Spleen (tissue), 11 donors: ENCODE measurements at regions not wholly inside any gene's neighbourhood (a gene's known extent, or its start where the extent isn't known, plus 50 kb on each side); places are given as distances from the start of the nearest gene placed in this dataset.

ENCODE experiments used
- DNase-seq: peaks from one replicate; pipeline ENCODE4 v3.0.0-alpha.2; 2020
- H3K27ac ChIP-seq, 8 donors: fragments of 200-600 bp; sonication (generic) in 7 of 8; 1 replicate in 4 of 8; 2 replicates in 4 of 8; pipeline versions ENCODE4 v1.5.0 to v1.8.0; 2016 to 2021; ENCODE audit warnings: inconsistent platforms in 4 of 8, mild to moderate bottlenecking in 4 of 8, moderate library complexity in 1 of 8
- H3K27me3 ChIP-seq, 7 donors: fragments of 200-600 bp; sonication (generic) in 6 of 7; replicated peaks in 1 of 7; 1 replicate in 4 of 7; 2 replicates in 3 of 7; pipeline versions ENCODE4 v1.5.0 to v1.8.0; 2016 to 2021; ENCODE audit warnings: inconsistent platforms in 3 of 7, mild to moderate bottlenecking in 1 of 7
- H3K36me3 ChIP-seq, 6 donors: fragments of 200-600 bp; sonication (generic) in 5 of 6; 1 replicate in 4 of 6; 2 replicates in 2 of 6; pipeline versions ENCODE4 v1.5.0 to v1.8.0; 2016 to 2021; ENCODE audit warnings: inconsistent platforms in 2 of 6
- H3K4me1 ChIP-seq, 6 donors: fragments of 200-600 bp; sonication (generic) in 5 of 6; 1 replicate in 3 of 6; 2 replicates in 3 of 6; pipeline versions ENCODE4 v1.5.0 to v1.8.0; 2016 to 2021; ENCODE audit warnings: inconsistent platforms in 3 of 6
- H3K4me3 ChIP-seq, 8 donors: fragments of 200-600 bp; sonication (generic) in 7 of 8; 1 replicate in 4 of 8; 2 replicates in 4 of 8; pipeline versions ENCODE4 v1.5.0 to v1.8.0; 2016 to 2021; ENCODE audit warnings: inconsistent platforms in 4 of 8, mild to moderate bottlenecking in 4 of 8, moderate library complexity in 2 of 8
- H3K9me3 ChIP-seq, 8 donors: fragments of 200-600 bp; sonication (generic) in 7 of 8; 1 replicate in 4 of 8; 2 replicates in 4 of 8; pipeline versions ENCODE4 v1.5.0 to v1.8.0; 2016 to 2021; ENCODE audit warnings: inconsistent platforms in 4 of 8
- POLR2A ChIP-seq, 3 donors: fragments of 450-650 bp; IDR thresholded peaks; one replicate each; pipeline ENCODE4 v1.5.1; 2017; ENCODE audit warnings: antibody characterized with exemption in 3 of 3, mild to moderate bottlenecking in 1 of 3
- POLR2AphosphoS5 ChIP-seq, 3 donors: sonication (generic); formaldehyde crosslinking; IDR thresholded peaks; one replicate each; pipeline ENCODE4 v1.5.1; 2017; ENCODE audit warnings: antibody characterized with exemption in 3 of 3
- WGBS, 5 donors: extraction: QIAGEN DNeasy Blood & Tissue Kit in 3 of 5; methylation state at CpG; one replicate each; pipeline versions ENCODE4 v1.1.5 to v1.1.7; 2013 to 2018; 5-methylcytosine and 5-hydroxymethylcytosine counted together
- intact Hi-C: fragments of 100-400 bp; cut with DNase I; formaldehyde crosslinking; loops from one replicate; pipeline ENCODE4 v1.15.0; 2023; ENCODE audit warnings: low total_unique reads
- TF ChIP-seq, protein P1 (sequence below), 11 experiments: fragments of 200-600 bp in 7 of 11; fragments of 450-650 bp in 4 of 11; sonication (generic) in 4 of 11; IDR thresholded peaks in 8 of 11; conservative IDR thresholded peaks in 3 of 11; 1 replicate in 7 of 11; 2 replicates in 4 of 11; pipeline versions ENCODE4 v1.4.0 to v1.8.0; 2016 to 2021; ENCODE audit warnings: antibody characterized with exemption in 11 of 11, inconsistent platforms in 4 of 11, mild to moderate bottlenecking in 1 of 11
- donor health status: healthy with polysubstance abuse.
- donor health status: DM: no; HTN: no; CAD: no; lungs with moderate emphysema.
- donor health status: DM: no; HTN: no; CAD: no.
- donor health status: Bipolar disorder and iron deficiency.
- donor health status: healthy.
- donor health status: DM: no; HTN: no; CAD: no.
- donor health status: DM: yes; HTN: yes; CAD: no.

DNA sequence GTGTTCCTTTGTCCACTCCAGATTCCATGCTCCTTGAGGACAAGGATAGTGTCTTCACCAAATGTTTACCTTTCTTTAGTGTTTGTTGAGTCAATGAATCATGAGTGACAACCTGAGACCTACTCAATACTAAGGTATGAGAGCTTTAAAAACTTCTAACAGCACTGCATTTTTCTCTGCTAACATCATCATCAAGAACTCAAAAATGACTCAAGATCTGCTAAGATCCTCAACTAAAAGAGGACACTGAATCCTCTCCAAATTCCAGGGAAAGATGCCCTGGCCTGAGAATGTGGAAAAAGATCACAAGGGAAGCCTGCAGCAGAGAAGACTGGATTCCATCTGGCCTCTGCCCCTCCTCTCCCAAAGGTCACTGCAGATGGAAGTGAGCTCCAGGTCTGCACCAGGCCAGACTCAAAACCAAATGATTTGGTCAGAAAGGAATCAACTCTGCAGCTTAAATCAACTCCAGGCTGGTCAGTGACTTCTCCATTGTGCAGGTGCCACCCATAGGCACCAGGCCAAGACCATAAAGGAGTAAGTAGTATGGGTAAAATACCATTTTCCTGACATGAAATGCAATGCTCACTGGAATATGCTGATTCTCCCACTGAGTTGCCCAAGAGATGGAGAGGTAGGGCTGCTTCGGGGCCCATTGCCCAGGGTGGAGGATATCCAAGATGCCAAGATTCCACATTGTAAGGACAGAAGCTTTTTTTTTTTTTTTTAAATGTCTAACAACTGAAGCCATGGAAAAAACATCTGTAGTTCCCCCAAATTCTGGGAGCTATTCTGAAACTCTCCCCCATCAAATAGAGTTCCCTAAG is 89.5 kb upstream of the DOCK9 start:
- Histone ChIP-seq H3K27ac (peak overlapping the region in 1 of 8 donors; percentile 68), H3K4me3 (no peak overlapping the region), H3K4me1 (peaks cover 3 to 48% (median 32%) of the 10 kb centered on the region in 6 donors), H3K36me3 (no peaks in the 10 kb centered on the region), H3K9me3 (no peaks in the 10 kb centered on the region), H3K27me3 (peaks cover 0 to 11% (median 0%) of the 10 kb centered on the region in 7 donors)
- TF ChIP-seq POLR2A (IDR thresholded peaks at IDR 0.05) (no peak), POLR2AphosphoS5 (IDR thresholded peaks at IDR 0.05) (no peak)
- TF ChIP-seq, protein P1, sequence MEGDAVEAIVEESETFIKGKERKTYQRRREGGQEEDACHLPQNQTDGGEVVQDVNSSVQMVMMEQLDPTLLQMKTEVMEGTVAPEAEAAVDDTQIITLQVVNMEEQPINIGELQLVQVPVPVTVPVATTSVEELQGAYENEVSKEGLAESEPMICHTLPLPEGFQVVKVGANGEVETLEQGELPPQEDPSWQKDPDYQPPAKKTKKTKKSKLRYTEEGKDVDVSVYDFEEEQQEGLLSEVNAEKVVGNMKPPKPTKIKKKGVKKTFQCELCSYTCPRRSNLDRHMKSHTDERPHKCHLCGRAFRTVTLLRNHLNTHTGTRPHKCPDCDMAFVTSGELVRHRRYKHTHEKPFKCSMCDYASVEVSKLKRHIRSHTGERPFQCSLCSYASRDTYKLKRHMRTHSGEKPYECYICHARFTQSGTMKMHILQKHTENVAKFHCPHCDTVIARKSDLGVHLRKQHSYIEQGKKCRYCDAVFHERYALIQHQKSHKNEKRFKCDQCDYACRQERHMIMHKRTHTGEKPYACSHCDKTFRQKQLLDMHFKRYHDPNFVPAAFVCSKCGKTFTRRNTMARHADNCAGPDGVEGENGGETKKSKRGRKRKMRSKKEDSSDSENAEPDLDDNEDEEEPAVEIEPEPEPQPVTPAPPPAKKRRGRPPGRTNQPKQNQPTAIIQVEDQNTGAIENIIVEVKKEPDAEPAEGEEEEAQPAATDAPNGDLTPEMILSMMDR (IDR thresholded peaks at IDR 0.05 in 8 of 11, conservative IDR thresholded peaks at IDR 0.05 in 3 of 11), result no peak
- intact Hi-C loops, result no loop called here
- WGBS, 5 donors, result 87 to 100% (median 92%) methylated on average over 1 of the region's 1 CpG
- DNase-seq, result no peak

- Histone ChIP-seq H3K27ac (no peak overlapping the region), H3K4me3 (no peak overlapping the region), H3K36me3 (no peaks in the 10 kb centered on the region), H3K4me1 (peaks cover 5 to 28% (median 20%) of the 10 kb centered on the region in 6 donors), H3K27me3 (no peaks in the 10 kb centered on the region), H3K9me3 (peaks cover 0 to 15% (median 10%) of the 10 kb centered on the region in 8 donors)
- DNase-seq, result no peak
- TF ChIP-seq POLR2A (IDR thresholded peaks at IDR 0.05) (no peak), POLR2AphosphoS5 (IDR thresholded peaks at IDR 0.05) (no peak)
- TF ChIP-seq, protein P1 (IDR thresholded peaks at IDR 0.05 in 8 of 11, conservative IDR thresholded peaks at IDR 0.05 in 3 of 11), result no peak
- intact Hi-C loops, result no loop called here
- 71 to 88% (median 85%) methylated on average over 2 of the region's 2 CpGs for WGBS, 5 donors
These were observed 93.3 kb upstream of the DOCK9 start for GRCh38 chr13:99071211-99071610.

DNA sequence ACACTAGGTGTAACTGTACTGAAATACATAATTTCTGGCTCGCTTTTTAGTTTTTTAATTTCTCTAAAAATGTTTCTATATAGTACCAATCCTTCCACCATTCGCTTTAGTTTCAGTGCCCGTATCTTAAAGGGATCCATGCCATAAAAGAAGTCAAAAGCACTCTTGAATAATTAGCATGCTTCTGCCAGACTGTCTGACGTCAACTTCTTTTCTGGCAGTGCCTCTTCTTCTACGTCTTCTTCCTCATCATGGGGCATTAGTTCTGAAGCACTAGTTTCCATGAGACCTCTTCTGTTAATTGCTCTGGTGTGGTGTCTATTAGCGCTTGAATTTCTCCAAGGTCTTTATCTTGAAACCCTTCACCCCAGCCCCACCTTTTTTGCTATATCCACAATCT is 93.8 kb upstream of the DOCK9 start:
- no peaks in the 10 kb centered on the region for H3K27me3 ChIP-seq
- H3K4me1 ChIP-seq, result peaks cover 3 to 28% (median 20%) of the 10 kb centered on the region in 6 donors
- H3K9me3 ChIP-seq, result peaks cover 0 to 15% (median 10%) of the 10 kb centered on the region in 8 donors
- no peak for DNase-seq
- WGBS, 5 donors, result 84 to 97% (median 86%) methylated on average over 6 of the region's 6 CpGs
- TF ChIP-seq POLR2A (IDR thresholded peaks at IDR 0.05), result no peak
- TF ChIP-seq, protein P1 (IDR thresholded peaks at IDR 0.05 in 8 of 11, conservative IDR thresholded peaks at IDR 0.05 in 3 of 11), result no peak
- TF ChIP-seq POLR2AphosphoS5 (IDR thresholded peaks at IDR 0.05), result no peak
- no peak overlapping the region for H3K4me3 ChIP-seq
- H3K27ac ChIP-seq, result no peak overlapping the region
- no peaks in the 10 kb centered on the region for H3K36me3 ChIP-seq
- intact Hi-C loops, result no loop called here

- H3K4me1 ChIP-seq, result peaks cover 0 to 28% (median 17%) of the 10 kb centered on the region in 6 donors
- H3K9me3 ChIP-seq, result peaks cover 0 to 15% (median 10%) of the 10 kb centered on the region in 8 donors
- no peak overlapping the region for H3K4me3 ChIP-seq
- no peaks in the 10 kb centered on the region for H3K27me3 ChIP-seq
- 57 to 86% (median 81%) methylated on average over 2 of the region's 2 CpGs for WGBS, 5 donors
- no peak for DNase-seq
- H3K27ac ChIP-seq, result no peak overlapping the region
- intact Hi-C loops, result no loop called here
- H3K36me3 ChIP-seq, result no peaks in the 10 kb centered on the region
- TF ChIP-seq POLR2AphosphoS5 (IDR thresholded peaks at IDR 0.05) (no peak), POLR2A (IDR thresholded peaks at IDR 0.05) (no peak)
- TF ChIP-seq, protein P1 (IDR thresholded peaks at IDR 0.05 in 8 of 11, conservative IDR thresholded peaks at IDR 0.05 in 3 of 11), result no peak
These were observed 94.5 kb upstream of the DOCK9 start for GRCh38 chr13:99072356-99072755.
